ENCODE measurements at regions not wholly inside any gene's neighbourhood (a gene's known extent, or its start where the extent isn't known, plus 50 kb on each side); places are given as distances from the start of the nearest gene placed in this dataset.

DNA sequence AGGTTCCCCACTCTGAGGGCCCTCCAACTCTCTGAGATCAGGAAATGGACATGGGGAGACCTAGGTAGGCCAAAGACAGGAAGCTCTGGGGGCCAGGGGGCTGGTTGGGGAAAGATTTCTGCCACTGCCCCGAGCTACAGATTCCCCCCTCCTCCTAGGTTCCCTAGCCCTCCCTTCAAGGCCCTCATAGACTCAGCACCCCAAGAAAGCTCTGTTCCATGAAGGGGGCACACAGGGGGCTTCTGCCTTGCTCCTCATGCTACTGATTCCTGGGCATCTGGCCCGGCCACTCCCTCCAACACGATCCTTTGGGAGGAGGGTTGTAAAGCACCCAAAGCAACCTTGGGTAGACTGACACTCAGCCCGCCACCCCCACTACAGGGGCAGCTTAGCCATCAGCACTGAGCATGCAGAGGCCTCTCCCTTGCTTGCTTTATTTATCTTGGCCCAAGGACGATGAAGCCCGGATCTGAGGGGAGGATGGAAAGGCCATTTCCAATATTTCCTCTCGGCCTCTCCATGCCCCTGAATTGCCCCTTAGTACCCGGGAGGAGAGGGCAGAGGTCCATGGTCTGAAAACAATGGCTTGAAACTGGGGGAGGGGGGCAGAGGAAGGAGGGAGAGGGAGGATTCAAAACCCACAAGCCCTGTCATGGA lies 146.7 kb downstream of the PJA1 start:
- DNase-seq (ENCODE audit: low read depth), result no peak
- TF ChIP-seq, protein P1, sequence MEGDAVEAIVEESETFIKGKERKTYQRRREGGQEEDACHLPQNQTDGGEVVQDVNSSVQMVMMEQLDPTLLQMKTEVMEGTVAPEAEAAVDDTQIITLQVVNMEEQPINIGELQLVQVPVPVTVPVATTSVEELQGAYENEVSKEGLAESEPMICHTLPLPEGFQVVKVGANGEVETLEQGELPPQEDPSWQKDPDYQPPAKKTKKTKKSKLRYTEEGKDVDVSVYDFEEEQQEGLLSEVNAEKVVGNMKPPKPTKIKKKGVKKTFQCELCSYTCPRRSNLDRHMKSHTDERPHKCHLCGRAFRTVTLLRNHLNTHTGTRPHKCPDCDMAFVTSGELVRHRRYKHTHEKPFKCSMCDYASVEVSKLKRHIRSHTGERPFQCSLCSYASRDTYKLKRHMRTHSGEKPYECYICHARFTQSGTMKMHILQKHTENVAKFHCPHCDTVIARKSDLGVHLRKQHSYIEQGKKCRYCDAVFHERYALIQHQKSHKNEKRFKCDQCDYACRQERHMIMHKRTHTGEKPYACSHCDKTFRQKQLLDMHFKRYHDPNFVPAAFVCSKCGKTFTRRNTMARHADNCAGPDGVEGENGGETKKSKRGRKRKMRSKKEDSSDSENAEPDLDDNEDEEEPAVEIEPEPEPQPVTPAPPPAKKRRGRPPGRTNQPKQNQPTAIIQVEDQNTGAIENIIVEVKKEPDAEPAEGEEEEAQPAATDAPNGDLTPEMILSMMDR (IDR thresholded peaks at IDR 0.05; ENCODE audit: low read length, missing control alignments), result no peak
- no peak overlapping the region for H3K4me3 ChIP-seq (replicated peaks; ENCODE audit: low read depth, low read length)

DNA sequence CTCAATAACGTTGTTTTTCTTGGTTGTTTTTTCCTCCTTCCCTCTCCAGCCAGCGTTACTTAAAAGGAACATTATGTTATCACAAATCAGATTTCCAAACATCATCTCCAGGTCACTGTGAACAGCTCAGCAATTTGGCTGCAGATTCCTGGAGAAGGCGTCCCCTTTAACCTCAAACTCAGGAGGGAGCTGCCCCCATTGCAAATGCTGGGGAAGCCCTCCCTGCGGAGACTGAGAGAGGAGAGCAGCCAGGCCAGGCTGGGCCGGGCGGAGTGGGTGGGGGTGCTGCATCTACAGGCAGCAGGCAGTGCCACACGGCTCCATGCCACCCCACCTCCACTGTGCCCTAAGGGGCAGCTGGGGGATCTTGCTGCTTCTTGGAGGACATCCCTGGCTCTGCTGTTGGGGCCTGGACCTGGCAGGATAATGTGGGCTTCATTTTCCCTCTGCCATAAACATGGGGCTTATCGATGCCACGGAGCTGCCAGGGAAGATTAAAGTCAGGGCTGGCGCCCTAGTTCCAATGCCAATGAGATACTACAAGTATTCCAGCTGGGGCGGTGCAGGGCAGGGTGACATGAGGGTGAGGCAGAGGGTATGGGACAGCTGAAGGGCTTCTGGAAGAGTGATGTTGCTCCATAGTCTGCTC lies 148.8 kb downstream of the PJA1 start:
- TF ChIP-seq, protein P1 (IDR thresholded peaks at IDR 0.05; ENCODE audit: low read length, missing control alignments), result no peak
- H3K4me3 ChIP-seq (replicated peaks; ENCODE audit: low read depth, low read length), result no peak overlapping the region
- no peak for DNase-seq (ENCODE audit: low read depth)

DNA sequence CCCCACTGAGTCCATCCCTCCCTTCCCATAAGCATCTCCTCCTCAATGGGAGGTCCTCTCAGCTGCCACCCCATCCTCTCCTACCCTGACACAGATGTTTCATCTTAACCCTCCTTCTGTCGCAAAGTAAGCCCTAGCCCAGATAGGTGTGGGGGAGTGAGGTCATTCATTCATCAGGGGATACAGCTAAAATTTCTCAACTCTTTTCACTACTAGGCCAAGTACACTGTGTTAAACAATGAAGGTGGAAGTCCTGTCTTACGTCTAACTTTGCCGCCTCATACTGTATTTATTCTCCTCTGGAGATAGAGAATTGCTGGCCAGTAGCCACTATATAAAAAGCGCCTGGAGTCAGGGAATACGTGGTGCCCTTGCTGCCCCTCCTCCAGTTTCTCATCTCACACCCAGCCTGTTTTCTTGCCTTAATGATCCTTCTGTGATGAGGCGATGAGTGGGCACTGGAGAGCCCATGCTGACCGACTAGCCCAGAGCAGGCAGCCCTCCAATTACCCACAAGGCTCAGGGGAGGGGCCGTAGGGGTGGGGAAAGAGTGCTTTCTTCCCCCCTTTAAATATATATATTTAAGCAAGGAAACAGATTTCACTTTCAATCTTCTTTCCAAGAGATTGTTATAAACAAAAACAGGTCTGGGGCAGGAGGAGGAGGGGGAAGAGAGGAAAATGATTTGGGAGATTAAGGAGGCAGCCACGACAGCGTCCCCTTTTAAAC lies 149.5 kb downstream of the PJA1 start:
- H3K4me3 ChIP-seq (replicated peaks; ENCODE audit: low read depth, low read length), result no peak overlapping the region
- DNase-seq (ENCODE audit: low read depth), result peak; percentile 64
- TF ChIP-seq, protein P1 (IDR thresholded peaks at IDR 0.05; ENCODE audit: low read length, missing control alignments), result no peak

DNA sequence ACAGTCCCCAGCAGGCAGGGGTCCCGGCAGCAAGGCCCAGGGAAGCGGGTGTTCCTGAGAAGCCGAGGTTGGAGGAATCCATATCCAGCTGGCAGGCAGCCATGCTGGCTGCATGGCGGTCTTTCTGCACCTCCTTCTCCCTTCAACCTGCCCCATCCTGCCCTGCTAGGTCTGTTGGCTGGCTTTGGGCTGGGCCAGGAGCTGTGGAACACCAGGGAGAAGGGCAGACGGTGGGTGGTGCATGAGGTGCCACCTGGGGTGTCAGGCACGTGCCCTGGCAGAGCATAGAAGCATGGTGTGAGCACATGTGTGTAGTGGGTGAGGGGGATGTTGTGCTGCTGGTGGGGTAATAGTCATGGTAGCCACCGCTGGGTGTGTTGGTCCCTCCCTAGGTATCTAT lies 150.1 kb downstream of the PJA1 start:
- H3K4me3 ChIP-seq (replicated peaks; ENCODE audit: low read depth, low read length), result no peak overlapping the region
- TF ChIP-seq, protein P1 (IDR thresholded peaks at IDR 0.05; ENCODE audit: low read length, missing control alignments), result no peak

DNA sequence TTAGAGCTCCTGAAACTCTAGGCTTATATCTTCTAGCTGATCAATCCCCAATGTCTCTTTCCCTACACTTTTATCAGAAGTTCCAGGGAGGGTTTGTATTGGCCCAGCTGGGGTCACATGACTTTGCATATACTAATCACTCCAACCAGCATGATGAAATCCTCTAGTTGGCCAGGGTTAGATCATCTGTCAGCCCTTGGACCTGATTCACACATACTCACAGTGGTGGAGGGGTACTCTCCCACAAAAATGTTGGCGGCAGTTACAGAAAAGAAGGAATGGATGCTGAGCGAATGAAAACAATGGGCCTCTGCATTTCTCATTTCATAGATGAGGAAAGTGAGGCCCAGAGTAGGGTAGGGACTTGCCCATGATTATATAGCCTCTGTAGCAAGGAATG lies 151.1 kb downstream of the PJA1 start:
- peak; percentile 94 for DNase-seq (ENCODE audit: low read depth)
- TF ChIP-seq, protein P1 (IDR thresholded peaks at IDR 0.05; ENCODE audit: low read length, missing control alignments), result no peak

More for the DNA sequence above, 150.1 kb downstream of the PJA1 start:
- no peak for DNase-seq (ENCODE audit: low read depth)

DNA sequence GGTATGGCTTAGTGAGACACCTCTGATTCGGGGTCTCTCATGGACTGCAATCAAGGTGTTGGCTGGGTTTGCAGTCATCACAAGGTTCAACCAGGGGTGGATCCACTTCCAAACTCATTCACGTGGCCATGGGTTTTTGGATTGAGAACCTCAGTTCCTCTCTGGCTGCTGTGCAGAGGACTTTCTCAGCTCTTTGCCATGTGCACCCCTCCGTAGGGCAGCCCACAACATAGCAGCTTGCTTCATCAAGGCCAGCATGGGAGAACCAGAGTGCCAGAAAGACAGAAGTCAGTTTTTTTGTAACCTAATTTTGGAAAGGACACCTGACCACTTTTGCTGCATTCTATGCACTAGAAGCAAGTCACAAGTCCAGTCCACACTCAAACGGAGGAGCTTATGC lies 154.9 kb downstream of the PJA1 start:
- H3K4me3 ChIP-seq (replicated peaks; ENCODE audit: low read depth, low read length), result no peak overlapping the region
- no peak for DNase-seq (ENCODE audit: low read depth)
- TF ChIP-seq, protein P1 (IDR thresholded peaks at IDR 0.05; ENCODE audit: low read length, missing control alignments), result no peak

More for the DNA sequence above, 151.1 kb downstream of the PJA1 start:
- no peak overlapping the region for H3K4me3 ChIP-seq (replicated peaks; ENCODE audit: low read depth, low read length)

Data from fibroblast of pulmonary artery (primary cell).